Common myeloid progenitor, CD34-positive (primary cell): ENCODE measurements at regions not wholly inside any gene's neighbourhood (a gene's known extent, or its start where the extent isn't known, plus 50 kb on each side); places are given as distances from the start of the nearest gene placed in this dataset.
A peak's percentile ranks its signal among the peaks of the same experiment; 100 is the strongest.

Experiments
- CTCF ChIA-PET: fragments of 350-600 bp; sonication (Branson Sonifier 250); formaldehyde crosslinking; loops from one replicate; lab custom pipeline; 2021; ENCODE audit warnings: antibody characterized with exemption; lab: Charles Lee
- POLR2A ChIA-PET: fragments of 350-600 bp; sonication (Branson Sonifier 250); formaldehyde crosslinking; loops from one replicate; lab custom pipeline; 2021; ENCODE audit warnings: antibody characterized with exemption; lab: Charles Lee
- DNase-seq, 3 donors: peaks; one replicate each; pipeline versions ENCODE4 v3.0.0 to v3.0.0-alpha.2; 2013
- H3K27ac ChIP-seq, 2 experiments: 1 replicate in 1 of 2; 2 replicates in 1 of 2; pipeline ENCODE4 v1.7.0; 2013; ENCODE audit warnings: inconsistent platforms in 2 of 2, low read length in 2 of 2, mild to moderate bottlenecking in 2 of 2, low read depth in 1 of 2, moderate library complexity in 1 of 2; ENCODE audit not compliant: severe bottlenecking in 2 of 2, insufficient read depth in 1 of 2, poor library complexity in 1 of 2
- H3K27me3 ChIP-seq, 5 experiments: replicated peaks in 2 of 5; 1 replicate in 3 of 5; 2 replicates in 2 of 5; pipeline versions ENCODE4 v1.6.1 to v1.7.0; 2013; ENCODE audit warnings: low read length in 4 of 5, mild to moderate bottlenecking in 2 of 5, moderate library complexity in 2 of 5, inconsistent platforms in 1 of 5; ENCODE audit not compliant: insufficient read depth in 5 of 5, control insufficient read depth in 4 of 5
- H3K36me3 ChIP-seq, 4 experiments: 1 replicate in 2 of 4; 2 replicates in 2 of 4; pipeline versions ENCODE4 v1.6.1 to v1.7.0; 2013; ENCODE audit warnings: low read length in 3 of 4, control low read depth in 1 of 4, mild to moderate bottlenecking in 1 of 4; ENCODE audit not compliant: control insufficient read depth in 4 of 4, insufficient read depth in 4 of 4
- H3K4me1 ChIP-seq, 4 experiments: 1 replicate in 3 of 4; 2 replicates in 1 of 4; pipeline versions ENCODE4 v1.6.1 to v1.7.1; 2013; ENCODE audit warnings: low read length in 3 of 4, mild to moderate bottlenecking in 3 of 4, control low read depth in 1 of 4, inconsistent platforms in 1 of 4, moderate library complexity in 1 of 4; ENCODE audit not compliant: control insufficient read depth in 4 of 4, insufficient read depth in 4 of 4; ENCODE audit errors: control extremely low read depth in 1 of 4
- H3K4me3 ChIP-seq, 7 experiments: 1 replicate in 4 of 7; 2 replicates in 3 of 7; pipeline versions ENCODE4 v1.5.1 to v1.7.0; 2013; ENCODE audit warnings: mild to moderate bottlenecking in 7 of 7, low read length in 6 of 7, moderate library complexity in 6 of 7, inconsistent platforms in 2 of 7, low read depth in 2 of 7, control low read depth in 1 of 7; ENCODE audit not compliant: insufficient read depth in 4 of 7, control insufficient read depth in 1 of 7; ENCODE audit errors: extremely low read depth in 1 of 7
- H3K9me3 ChIP-seq, 5 experiments: 1 replicate in 4 of 5; 2 replicates in 1 of 5; pipeline versions ENCODE4 v1.6.1 to v1.7.1; 2013; ENCODE audit warnings: low read length in 4 of 5, mild to moderate bottlenecking in 2 of 5, inconsistent platforms in 1 of 5, low read depth in 1 of 5, moderate library complexity in 1 of 5; ENCODE audit not compliant: control insufficient read depth in 4 of 5, insufficient read depth in 2 of 5; ENCODE audit errors: control extremely low read depth in 1 of 5
- WGBS: methylation state at CpG from one replicate; pipeline ENCODE4 v1.1.5; 2013; ENCODE audit not compliant: insufficient coverage; 5-methylcytosine and 5-hydroxymethylcytosine counted together

- ChIA-PET CTCF (interaction anchor here (0.9 to 1.1 kb wide), 3 partner anchors 34 to 354 kb away, joined by 3 to 4 read pairs (median 3); no protein-coding TSS in a partner anchor), POLR2A (interaction anchor here (1.2 kb wide), 1 partner anchor 33 kb away, joined by 3 read pairs; no protein-coding TSS in a partner anchor)
- DNase-seq = no peak
- H3K27me3 ChIP-seq = no peaks in the 10 kb centered on the region
- 94% methylated on average over 5 of the region's 9 CpGs for WGBS
- H3K27ac ChIP-seq = no peak overlapping the region
- H3K36me3 ChIP-seq = peaks cover 0 to 14% (median 3%) of the 10 kb centered on the region in 4 experiments
- no peak overlapping the region for H3K4me3 ChIP-seq
- H3K4me1 ChIP-seq = peaks cover 4 to 75% (median 56%) of the 10 kb centered on the region in 4 experiments
- no peaks in the 10 kb centered on the region for H3K9me3 ChIP-seq
Observed at GRCh38 chr9:129493002-129493705, 127.7 kb downstream of the C9orf50 start.

GRCh38 chr9:129491487-129491855 is 129.4 kb downstream of the C9orf50 start:
- H3K4me1 ChIP-seq = peaks cover 4 to 72% (median 55%) of the 10 kb centered on the region in 4 experiments
- H3K27me3 ChIP-seq = no peaks in the 10 kb centered on the region
- DNase-seq = no peak
- CTCF ChIA-PET = no interaction called here
- H3K36me3 ChIP-seq = peaks cover 0 to 13% (median 3%) of the 10 kb centered on the region in 4 experiments
- POLR2A ChIA-PET = no interaction called here
- peak overlapping the region in 1 of 2 experiments; percentile 92 for H3K27ac ChIP-seq
- WGBS = 70% methylated on average over 4 of the region's 8 CpGs
- H3K9me3 ChIP-seq = no peaks in the 10 kb centered on the region
- H3K4me3 ChIP-seq = peak overlapping the region in 3 of 7 experiments; percentile 6 to 28 (median 11)

- Histone ChIP-seq H3K4me3 (peak overlapping the region in 2 of 7 experiments; percentile 6 to 28), H3K27ac (peak overlapping the region in 1 of 2 experiments; percentile 92), H3K36me3 (peaks cover 0 to 13% (median 3%) of the 10 kb centered on the region in 4 experiments), H3K27me3 (no peaks in the 10 kb centered on the region), H3K9me3 (no peaks in the 10 kb centered on the region), H3K4me1 (peaks cover 4 to 66% (median 50%) of the 10 kb centered on the region in 4 experiments)
- ChIA-PET CTCF (interaction anchor here (0.5 to 1.9 kb wide), 3 partner anchors 31 to 80 kb away, joined by 3 to 9 read pairs (median 3); no protein-coding TSS in a partner anchor), POLR2A (no interaction called here)
- 85% methylated on average over 8 of the region's 11 CpGs for WGBS
- DNase-seq = no peak
Observed at GRCh38 chr9:129490583-129491486, 130.1 kb downstream of the C9orf50 start.

GRCh38 chr9:129489838-129490582 is 130.9 kb downstream of the C9orf50 start:
- CTCF ChIA-PET = interaction anchor here (0.7 to 1.9 kb wide), 5 partner anchors 25 to 95 kb away, joined by 3 to 9 read pairs (median 3); no protein-coding TSS in a partner anchor
- WGBS = 87% methylated on average over 12 of the region's 15 CpGs
- no peak for DNase-seq
- Histone ChIP-seq H3K36me3 (peaks cover 0 to 13% (median 3%) of the 10 kb centered on the region in 4 experiments), H3K4me3 (peak overlapping the region in 5 of 7 experiments; percentile 42 to 76 (median 57)), H3K27me3 (no peaks in the 10 kb centered on the region), H3K27ac (peak overlapping the region in 1 of 2 experiments; percentile 92), H3K4me1 (peaks cover 4 to 59% (median 46%) of the 10 kb centered on the region in 4 experiments), H3K9me3 (no peaks in the 10 kb centered on the region)
- POLR2A ChIA-PET = no interaction called here

GRCh38 chr9:129487658-129488483 is 133.0 kb downstream of the C9orf50 start:
- DNase-seq = peak in 2 of 3 donors; percentile 54 to 71
- 15% methylated on average over 37 of the region's 46 CpGs for WGBS
- Histone ChIP-seq H3K27ac (peak overlapping the region in 1 of 2 experiments; percentile 92), H3K36me3 (peaks cover 0 to 6% (median 1%) of the 10 kb centered on the region in 4 experiments), H3K4me3 (peak overlapping the region; percentile 10 to 76 (median 57)), H3K27me3 (no peaks in the 10 kb centered on the region), H3K9me3 (no peaks in the 10 kb centered on the region), H3K4me1 (peaks cover 4 to 64% (median 56%) of the 10 kb centered on the region in 4 experiments)
- CTCF ChIA-PET = no interaction called here
- POLR2A ChIA-PET = interaction anchor here (1.1 to 1.4 kb wide), 2 partner anchors 27 to 52 kb away, joined by 4 to 5 read pairs; no protein-coding TSS in a partner anchor
